ENCODE measurements at regions not wholly inside any gene's neighbourhood (a gene's known extent, or its start where the extent isn't known, plus 50 kb on each side); places are given as distances from the start of the nearest gene placed in this dataset.

GRCh38 chr1:170241266-170241851 is 95.6 kb downstream of the NTMT2 start:
- H3K4me1 ChIP-seq: no peaks in the 10 kb centered on the region
- no peaks in the 10 kb centered on the region for H3K27me3 ChIP-seq
- no peak overlapping the region for H3K4me3 ChIP-seq
- H3K9me3 ChIP-seq: no peaks in the 10 kb centered on the region
- H3K36me3 ChIP-seq: no peaks in the 10 kb centered on the region
- H3K27ac ChIP-seq: no peak overlapping the region
- TF ChIP-seq CTCF (IDR thresholded peaks at IDR 0.05): no peak
- TF ChIP-seq POLR2A (IDR thresholded peaks at IDR 0.05): no peak
- no peak for DNase-seq

GRCh38 chr1:170247751-170248521 is 102.2 kb downstream of the NTMT2 start:
- H3K4me1 ChIP-seq: no peaks in the 10 kb centered on the region

GRCh38 chr1:170250531-170251276 is 104.9 kb downstream of the NTMT2 start:
- no peak for TF ChIP-seq CTCF (IDR thresholded peaks at IDR 0.05)
- Histone ChIP-seq H3K9me3 (no peaks in the 10 kb centered on the region), H3K4me3 (no peak overlapping the region), H3K4me1 (no peaks in the 10 kb centered on the region), H3K36me3 (no peaks in the 10 kb centered on the region), H3K27ac (no peak overlapping the region), H3K27me3 (no peaks in the 10 kb centered on the region)
- DNase-seq: peak in 1 of 3 donors; percentile 39

More at GRCh38 chr1:170247751-170248521, 102.2 kb downstream of the NTMT2 start:
- DNase-seq: no peak
- Histone ChIP-seq H3K27ac (no peak overlapping the region), H3K4me3 (no peak overlapping the region), H3K9me3 (no peaks in the 10 kb centered on the region), H3K36me3 (no peaks in the 10 kb centered on the region), H3K27me3 (no peaks in the 10 kb centered on the region)
- no peak for TF ChIP-seq CTCF (IDR thresholded peaks at IDR 0.05)
- no peak for TF ChIP-seq POLR2A (IDR thresholded peaks at IDR 0.05)

GRCh38 chr1:170252851-170253579 is 107.3 kb downstream of the NTMT2 start:
- Histone ChIP-seq H3K4me1 (no peaks in the 10 kb centered on the region), H3K9me3 (no peaks in the 10 kb centered on the region), H3K27me3 (no peaks in the 10 kb centered on the region), H3K36me3 (no peaks in the 10 kb centered on the region), H3K4me3 (no peak overlapping the region), H3K27ac (no peak overlapping the region)
- no peak for TF ChIP-seq POLR2A (IDR thresholded peaks at IDR 0.05)
- TF ChIP-seq CTCF (IDR thresholded peaks at IDR 0.05): no peak
- no peak for DNase-seq

- no peak overlapping the region for H3K4me3 ChIP-seq
- no peaks in the 10 kb centered on the region for H3K9me3 ChIP-seq
- H3K36me3 ChIP-seq: no peaks in the 10 kb centered on the region
- DNase-seq: no peak
- no peak overlapping the region for H3K27ac ChIP-seq
- TF ChIP-seq CTCF (IDR thresholded peaks at IDR 0.05) (no peak), POLR2A (IDR thresholded peaks at IDR 0.05) (no peak)
- H3K4me1 ChIP-seq: no peaks in the 10 kb centered on the region
- no peaks in the 10 kb centered on the region for H3K27me3 ChIP-seq
These were observed 108.6 kb downstream of the NTMT2 start for GRCh38 chr1:170254371-170254770.

Measured in Peyer's patch (tissue), 4 donors.